A549 (cell line): ENCODE measurements at regions not wholly inside any gene's neighbourhood (a gene's known extent, or its start where the extent isn't known, plus 50 kb on each side); places are given as distances from the start of the nearest gene placed in this dataset.

Experiments used
- ATAC-seq, 2 experiments: fragments of 200-7000 bp in 1 of 2; fragments of >200 bp in 1 of 2; cut with Nextera tagmentation in 1 of 2; cut with Tn5 transposase in 1 of 2; 3 replicates each; pipeline versions ENCODE4 v1.8.0 to v1.9.1; 2018 to 2020; ENCODE audit warnings: mild to moderate bottlenecking in 1 of 2, moderate library complexity in 1 of 2
- CTCF ChIA-PET: fragments of 300-600 bp; sonication (Branson Sonifier 250); formaldehyde crosslinking; extraction: SDS; loops from one replicate; lab custom pipeline; 2021; ENCODE audit warnings: antibody characterized with exemption, inconsistent platforms; lab: Yijun Ruan, JAX
- POLR2A ChIA-PET: fragments of 350-600 bp; formaldehyde crosslinking; extraction: SDS; loops from one replicate; lab custom pipeline; 2021; ENCODE audit warnings: antibody characterized with exemption, inconsistent platforms; lab: Yijun Ruan, JAX
- DNase-seq, 2 experiments: peaks; one replicate each; pipeline versions ENCODE4 v3.0.0 to v3.0.0-alpha.2; 2011 to 2016; ENCODE audit warnings: low read depth in 1 of 2, low spot score in 1 of 2
- FAIRE-seq: peaks from 2 replicates; lab custom pipeline; 2011; peaks lifted over from hg19 to GRCh38; lab: Jason Lieb, UNC
- H3K27ac ChIP-seq, 2 experiments: fragments of >200 bp; sonication (Bioruptor Twin); formaldehyde crosslinking; 3 replicates each; pipeline ENCODE4 v1.5.1; 2016 to 2017
- H3K4me1 ChIP-seq: fragments of >200 bp; sonication (Bioruptor Twin); formaldehyde crosslinking; 3 replicates; pipeline ENCODE4 v1.6.1; 2016
- H3K4me2 ChIP-seq: fragments of >200 bp; sonication (Bioruptor Twin); formaldehyde crosslinking; 3 replicates; pipeline ENCODE4 v1.6.1; 2016
- H3K4me3 ChIP-seq: fragments of >200 bp; sonication (Bioruptor Twin); formaldehyde crosslinking; 3 replicates; pipeline ENCODE4 v1.5.1; 2016
- H3K9me3 ChIP-seq: fragments of >200 bp; sonication (Bioruptor Twin); formaldehyde crosslinking; 3 replicates; pipeline ENCODE4 v1.6.1; 2016
- BCL3 ChIP-seq: fragments of >200 bp; sonication (Bioruptor Twin); formaldehyde crosslinking; IDR thresholded peaks from 3 replicates; pipeline ENCODE4 v1.6.1; 2016
- BHLHE40 ChIP-seq: IDR thresholded peaks from 2 replicates; pipeline ENCODE4 v1.6.1; 2012; ENCODE audit warnings: low read depth, low read length, inconsistent platforms
- CHD2 ChIP-seq: fragments of 150-350 bp; IDR thresholded peaks from 2 replicates; pipeline ENCODE4 v1.6.1; 2014; ENCODE audit warnings: low read length; ENCODE audit not compliant: partially characterized antibody
- EHMT2 ChIP-seq: fragments of 200-600 bp; sonication (generic); IDR thresholded peaks from 2 replicates; pipeline ENCODE4 v1.6.1; 2016; ENCODE audit warnings: antibody characterized with exemption, low read depth, mild to moderate bottlenecking, moderate library complexity
- ESRRA ChIP-seq: fragments of 150-350 bp; IDR thresholded peaks from 2 replicates; pipeline ENCODE4 v1.6.1; 2014; ENCODE audit warnings: mild to moderate bottlenecking, low read length, borderline replicate concordance
- FOSL2 ChIP-seq, 2 experiments: fragments of 450-650 bp in 1 of 2; fragments of >200 bp in 1 of 2; sonication (Bioruptor Twin) in 1 of 2; formaldehyde crosslinking; IDR thresholded peaks; 2 replicates each; pipeline versions ENCODE4 v1.5.0 to v1.6.1; 2016 to 2020; ENCODE audit warnings: mild to moderate bottlenecking in 1 of 2, moderate library complexity in 1 of 2
- GATA3 ChIP-seq: IDR thresholded peaks from 2 replicates; pipeline ENCODE4 v1.6.1; 2012; ENCODE audit warnings: borderline replicate concordance
- HDAC2 ChIP-seq: fragments of 200-600 bp; sonication (generic); IDR thresholded peaks from 2 replicates; pipeline ENCODE4 v1.6.1; 2016
- HES2 ChIP-seq: fragments of >200 bp; sonication (Bioruptor Twin); formaldehyde crosslinking; IDR thresholded peaks from 2 replicates; pipeline ENCODE4 v1.6.1; 2016
- HMGXB4 ChIP-seq: fragments of 250-450 bp; sonication (Bioruptor Pico); IDR thresholded peaks from 2 replicates; pipeline ENCODE4 v1.5.0; 2021; ENCODE audit warnings: mild to moderate bottlenecking, moderate library complexity, borderline replicate concordance
- HOXA7 ChIP-seq: fragments of 250-450 bp; sonication (Bioruptor Pico); IDR thresholded peaks from 2 replicates; pipeline ENCODE4 v1.5.0; 2020; ENCODE audit warnings: mild to moderate bottlenecking, moderate library complexity
- HOXB13 ChIP-seq: fragments of 250-450 bp; sonication (Bioruptor Pico); IDR thresholded peaks from 2 replicates; pipeline ENCODE4 v1.5.0; 2020; ENCODE audit warnings: low read depth, mild to moderate bottlenecking, moderate library complexity
- PBX3 ChIP-seq: IDR thresholded peaks from 2 replicates; pipeline ENCODE4 v1.6.1; 2012
- POLR2A ChIP-seq: IDR thresholded peaks from 2 replicates; pipeline ENCODE4 v1.6.1; 2012; ENCODE audit warnings: mild to moderate bottlenecking, low read length
- POLR2AphosphoS2 ChIP-seq: conservative IDR thresholded peaks from 2 replicates; pipeline ENCODE4 v1.6.1; 2012; ENCODE audit warnings: low read length, improper control_type of control experiment, inconsistent platforms
- RAD21 ChIP-seq, 2 experiments: fragments of >200 bp in 1 of 2; sonication (Bioruptor Twin) in 1 of 2; formaldehyde crosslinking in 1 of 2; IDR thresholded peaks in 1 of 2; conservative IDR thresholded peaks in 1 of 2; 2 replicates in 1 of 2; 3 replicates in 1 of 2; pipeline ENCODE4 v1.6.1; 2012 to 2018; ENCODE audit warnings: inconsistent platforms in 1 of 2
- REST ChIP-seq: fragments of 200-600 bp; sonication (generic); IDR thresholded peaks from 2 replicates; pipeline ENCODE4 v1.6.1; 2016; ENCODE audit warnings: antibody characterized with exemption, mild to moderate bottlenecking, moderate library complexity
- SMC3 ChIP-seq: fragments of >200 bp; sonication (Bioruptor Twin); formaldehyde crosslinking; IDR thresholded peaks from 3 replicates; pipeline ENCODE4 v1.6.1; 2018; ENCODE audit warnings: inconsistent platforms
- TP53 ChIP-seq: fragments of 250-450 bp; sonication (Bioruptor Pico); IDR thresholded peaks from 2 replicates; pipeline ENCODE4 v1.5.0; 2021; ENCODE audit warnings: mild to moderate bottlenecking, moderate library complexity
- USF2 ChIP-seq: fragments of 450-650 bp; IDR thresholded peaks from 2 replicates; pipeline ENCODE4 v1.6.1; 2014; ENCODE audit warnings: antibody characterized with exemption
- ZC3H11A ChIP-seq: fragments of 450-650 bp; IDR thresholded peaks from 2 replicates; pipeline ENCODE4 v1.6.1; 2014; ENCODE audit warnings: antibody characterized with exemption, mild to moderate bottlenecking
- ZFP36 ChIP-seq: fragments of 450-650 bp; IDR thresholded peaks from 2 replicates; pipeline ENCODE4 v1.6.1; 2014; ENCODE audit warnings: borderline replicate concordance; ENCODE audit not compliant: partially characterized antibody
- ZNF302 ChIP-seq: fragments of 250-450 bp; sonication (Bioruptor Pico); IDR thresholded peaks from 2 replicates; pipeline ENCODE4 v1.9.0; 2021; ENCODE audit warnings: inconsistent platforms, mild to moderate bottlenecking, moderate library complexity
- ZSCAN20 ChIP-seq: fragments of 250-450 bp; sonication (Bioruptor Pico); IDR thresholded peaks from 2 replicates; pipeline ENCODE4 v1.8.0; 2022; ENCODE audit warnings: mild to moderate bottlenecking, moderate library complexity
- WGBS: methylation state at CpG from one replicate; pipeline ENCODE4 v1.1.6; 2017; ENCODE audit errors: missing lambda C conversion rate; 5-methylcytosine and 5-hydroxymethylcytosine counted together

GRCh38 chr16:6709736-6710135 lies 622.9 kb upstream of the RBFOX1 start:
- no peaks in the 10 kb centered on the region for H3K9me3 ChIP-seq
- no peaks in the 10 kb centered on the region for H3K4me1 ChIP-seq
- no peak for DNase-seq
- TF ChIP-seq REST = no peak
- TF ChIP-seq HDAC2 = no peak
- TF ChIP-seq HOXB13 = no peak
- TF ChIP-seq TP53 (CRISPR knock-in tag) = no peak
- no peak for TF ChIP-seq FOSL2 (IDR thresholded peaks at IDR 0.05)
- no peak for TF ChIP-seq FOSL2 (CRISPR knock-in tag; IDR thresholded peaks at IDR 0.05)
- TF ChIP-seq POLR2AphosphoS2 = no peak
- no peak for TF ChIP-seq EHMT2
- no peak for TF ChIP-seq ZFP36
- no peak for TF ChIP-seq RAD21 (conservative IDR thresholded peaks at IDR 0.05 in 1 of 2, IDR thresholded peaks at IDR 0.05 in 1 of 2)
- TF ChIP-seq USF2 = no peak
- no peak for TF ChIP-seq CHD2
- no peak for TF ChIP-seq HOXA7 (CRISPR knock-in tag)
- TF ChIP-seq, all 56 proteins: peak for 0
- ChIA-PET CTCF (no interaction called here), POLR2A (no interaction called here)
- 14% methylated on average over 9 of the region's 9 CpGs for WGBS
- ATAC-seq (no peak), FAIRE-seq (no peak)
- Histone ChIP-seq H3K4me2 (no peak overlapping the region), H3K4me3 (no peak overlapping the region), H3K27ac (no peak overlapping the region)

- CTCF ChIA-PET = no interaction called here
- no peaks in the 10 kb centered on the region for H3K9me3 ChIP-seq
- TF ChIP-seq BHLHE40 = no peak
- no peak for TF ChIP-seq ZNF302 (CRISPR knock-in tag)
- no peak for TF ChIP-seq RAD21 (conservative IDR thresholded peaks at IDR 0.05 in 1 of 2, IDR thresholded peaks at IDR 0.05 in 1 of 2)
- no peak for TF ChIP-seq ESRRA
- TF ChIP-seq FOSL2 (IDR thresholded peaks at IDR 0.05) = no peak
- TF ChIP-seq FOSL2 (CRISPR knock-in tag; IDR thresholded peaks at IDR 0.05) = no peak
- TF ChIP-seq POLR2A = no peak
- no peak for TF ChIP-seq ZSCAN20 (CRISPR knock-in tag)
- TF ChIP-seq SMC3 = no peak
- no peak for TF ChIP-seq PBX3
- TF ChIP-seq GATA3 = no peak
- no peak for TF ChIP-seq HES2
- TF ChIP-seq BCL3 = no peak
- TF ChIP-seq ZC3H11A = no peak
- TF ChIP-seq HMGXB4 (CRISPR knock-in tag) = no peak
- FAIRE-seq = no peak
- H3K4me2 ChIP-seq = no peak overlapping the region
- no peaks in the 10 kb centered on the region for H3K4me1 ChIP-seq
- POLR2A ChIA-PET = no interaction called here
- H3K27ac ChIP-seq = no peak overlapping the region
- no peak for ATAC-seq
- no peak overlapping the region for H3K4me3 ChIP-seq
- no peak for DNase-seq
- WGBS = 8% methylated on average over 5 of the region's 5 CpGs
Measured at GRCh38 chr16:6708576-6709215, 623.9 kb upstream of the RBFOX1 start.
